Stimulated activated CD8-positive, alpha-beta memory T cell treated with anti-CD3 and anti-CD28 coated beads, Interleukin-7, amount 100 ng/mL, for 4 hours (primary cell): ENCODE measurements at regions not wholly inside any gene's neighbourhood (a gene's known extent, or its start where the extent isn't known, plus 50 kb on each side); places are given as distances from the start of the nearest gene placed in this dataset.

Source experiments
- DNase-seq, 2 donors: peaks; one replicate each; pipeline ENCODE4 v3.0.0-alpha.2; 2020; ENCODE audit warnings: low read depth in 2 of 2

DNA sequence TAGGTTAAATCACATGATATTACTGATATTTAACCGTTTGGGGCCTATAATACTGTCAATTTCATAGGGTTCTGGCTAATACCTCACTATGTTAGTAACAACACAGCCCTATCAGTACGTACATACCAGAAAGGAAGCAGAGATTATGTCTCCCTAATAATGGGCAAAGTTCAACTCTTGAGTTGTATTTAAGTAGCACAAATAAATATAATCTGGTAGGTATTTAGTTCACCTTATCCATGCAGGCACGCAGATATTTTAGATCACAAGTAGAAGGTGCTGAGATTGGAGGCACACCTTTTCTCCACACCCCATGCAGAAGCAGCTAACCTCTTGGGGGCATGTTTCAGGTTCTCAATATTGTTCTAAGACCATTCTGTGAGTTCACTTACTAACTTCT lies 118.9 kb downstream of the IRS1 start:
- no peak for DNase-seq

GRCh38 chr2:226679389-226680065 lies 120.1 kb downstream of the IRS1 start:
- DNase-seq: no peak

DNA sequence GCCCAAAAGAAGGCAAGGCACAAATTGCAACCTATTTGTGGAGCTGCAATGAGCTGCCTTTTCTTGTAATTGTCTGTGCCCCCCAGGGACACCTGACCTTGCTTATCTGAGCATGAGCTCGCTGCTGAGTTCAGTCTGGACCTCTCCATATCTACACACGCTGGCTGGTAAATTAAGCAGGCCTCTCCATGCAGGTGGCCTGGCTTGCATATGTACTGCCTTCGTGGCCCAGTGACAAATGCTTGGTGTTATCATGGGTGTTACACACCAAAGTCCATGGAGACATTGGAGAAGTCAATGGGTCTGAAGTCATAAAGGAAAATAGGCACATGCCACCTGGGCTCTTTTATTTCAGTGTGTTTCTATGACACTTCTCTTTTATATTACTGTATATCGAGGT lies 121.2 kb downstream of the IRS1 start:
- no peak for DNase-seq

- DNase-seq: no peak
These were observed 122.5 kb downstream of the IRS1 start for GRCh38 chr2:226677080-226677479.

GRCh38 chr2:226676618-226677017 lies 123.0 kb downstream of the IRS1 start:
- no peak for DNase-seq

GRCh38 chr2:226674123-226674522 lies 125.5 kb downstream of the IRS1 start:
- no peak for DNase-seq

DNA sequence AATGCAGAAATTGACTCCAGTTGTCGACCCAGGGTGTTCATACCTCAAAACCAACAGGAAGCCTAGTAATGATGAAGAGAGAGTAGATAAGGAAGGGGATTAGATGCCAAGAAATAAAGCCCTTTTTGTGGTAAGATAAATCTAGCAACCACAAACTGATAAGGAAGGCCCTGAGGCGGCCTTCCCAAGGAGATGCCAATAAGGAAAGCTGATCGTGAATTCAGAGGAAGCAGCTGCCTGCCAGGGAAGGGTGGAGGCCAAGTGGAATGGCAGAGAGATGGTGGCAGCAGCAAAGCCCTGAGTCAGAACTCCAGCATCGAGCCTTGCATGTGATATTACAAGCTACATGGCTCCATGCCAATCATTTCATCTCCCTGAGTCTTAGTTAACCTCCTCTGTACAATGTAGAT lies 126.3 kb downstream of the IRS1 start:
- no peak for DNase-seq

DNA sequence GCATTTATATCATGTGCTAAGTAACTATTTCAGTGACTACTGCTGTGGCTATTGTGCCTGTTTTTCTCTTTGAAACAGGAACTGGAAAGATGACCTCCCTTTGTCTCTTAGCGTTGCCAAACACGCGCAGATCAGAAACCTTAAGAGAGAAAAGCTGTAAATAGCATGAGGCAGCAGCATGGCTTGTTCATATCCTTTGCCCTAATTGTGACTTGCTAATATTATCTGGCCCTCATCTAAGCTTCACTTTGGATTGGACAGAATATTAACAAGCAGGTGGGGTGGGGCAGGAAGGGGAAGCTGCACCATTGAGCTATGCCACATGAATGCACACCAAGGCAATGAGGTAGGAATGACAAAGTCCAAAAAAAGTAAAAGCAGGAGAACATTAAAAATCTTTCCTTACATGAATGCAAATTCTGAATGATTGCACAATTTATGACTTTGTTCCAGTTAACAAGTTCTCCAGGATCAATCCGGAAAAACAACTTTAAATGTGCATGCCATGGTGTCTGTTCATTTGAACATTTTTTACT lies 128.4 kb downstream of the IRS1 start:
- DNase-seq: no peak

DNA sequence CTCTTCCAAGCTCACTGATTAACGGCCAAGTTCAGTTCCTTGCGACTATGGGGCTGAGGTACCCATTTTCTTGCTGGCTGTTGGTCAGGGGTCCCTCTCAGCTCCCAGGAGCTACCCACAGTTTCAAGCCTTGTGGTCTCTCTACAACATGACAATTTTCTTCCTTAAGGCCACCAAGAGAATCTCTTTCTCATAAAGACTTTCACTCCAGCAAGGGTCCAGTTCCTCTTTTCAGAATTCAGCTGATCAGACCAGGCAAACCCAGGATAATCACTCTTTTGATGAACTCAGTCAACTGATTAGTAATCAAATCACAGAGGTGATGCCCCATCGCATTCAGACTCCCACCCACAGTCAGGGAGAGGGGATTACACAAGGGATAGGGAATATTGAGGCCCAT lies 129.7 kb downstream of the IRS1 start:
- DNase-seq: no peak

DNA sequence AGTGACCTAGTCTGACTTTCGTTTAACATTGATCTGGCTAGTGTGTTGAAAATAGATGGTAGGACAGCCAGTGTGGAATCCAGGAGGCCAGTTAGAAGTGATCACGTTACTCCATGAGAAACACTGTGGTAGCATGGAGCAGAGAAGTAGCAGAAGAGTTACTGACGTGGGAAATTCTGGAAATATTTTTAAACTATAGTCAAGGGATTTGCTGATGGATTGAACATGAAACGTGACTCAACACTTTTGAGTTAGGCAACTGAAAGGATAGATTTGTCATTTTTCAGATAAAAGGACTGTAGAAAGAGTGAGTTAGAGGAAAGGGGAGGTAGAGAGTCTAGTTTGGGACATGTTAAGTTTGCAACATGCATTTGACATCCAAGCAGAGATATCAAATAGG lies 130.4 kb downstream of the IRS1 start:
- DNase-seq: no peak

DNA sequence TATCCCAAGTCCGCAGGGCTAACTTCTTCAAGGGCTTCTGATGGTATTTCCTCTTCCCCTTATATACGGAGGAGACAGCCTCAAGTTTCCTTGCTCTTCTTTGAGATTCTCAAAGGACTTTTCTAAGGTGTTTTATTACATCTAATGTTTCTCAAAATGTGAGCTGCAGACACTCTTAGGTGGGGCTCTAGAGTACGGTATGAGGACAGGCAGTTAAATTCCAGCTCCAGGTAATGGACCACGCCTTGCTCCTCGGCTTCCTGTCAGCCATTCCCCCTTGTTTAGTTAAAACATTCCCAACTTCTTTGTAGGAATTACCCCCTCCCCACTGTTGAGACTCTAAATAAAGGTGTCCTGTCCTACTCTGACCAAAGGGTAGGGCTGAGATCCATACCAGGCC lies 131.9 kb downstream of the IRS1 start:
- no peak for DNase-seq

GRCh38 chr2:226665306-226665831 lies 134.3 kb downstream of the IRS1 start:
- DNase-seq: no peak

DNA sequence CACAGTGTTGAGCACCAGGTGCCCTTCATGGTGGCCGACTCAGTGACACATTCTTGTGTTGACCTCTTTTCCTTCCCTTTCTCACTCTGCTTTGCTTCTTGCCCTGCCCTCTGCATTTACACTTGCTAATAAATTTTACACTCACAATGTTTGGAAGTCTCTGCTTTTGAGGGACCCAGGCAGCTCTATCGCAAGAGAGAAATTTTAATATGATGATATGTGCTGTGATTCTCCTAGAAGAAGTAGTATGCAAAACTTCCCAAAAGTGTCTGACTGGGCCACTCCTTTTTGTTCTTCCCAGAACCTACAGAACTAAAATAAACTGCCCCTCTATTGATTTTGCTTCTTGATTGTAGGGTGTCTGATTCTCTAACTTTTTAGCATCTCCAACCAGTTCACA lies 135.0 kb downstream of the IRS1 start:
- DNase-seq: no peak

GRCh38 chr2:226664140-226664539 lies 135.5 kb downstream of the IRS1 start:
- DNase-seq: no peak

GRCh38 chr2:226661789-226662545 lies 137.7 kb downstream of the IRS1 start:
- DNase-seq: no peak

DNA sequence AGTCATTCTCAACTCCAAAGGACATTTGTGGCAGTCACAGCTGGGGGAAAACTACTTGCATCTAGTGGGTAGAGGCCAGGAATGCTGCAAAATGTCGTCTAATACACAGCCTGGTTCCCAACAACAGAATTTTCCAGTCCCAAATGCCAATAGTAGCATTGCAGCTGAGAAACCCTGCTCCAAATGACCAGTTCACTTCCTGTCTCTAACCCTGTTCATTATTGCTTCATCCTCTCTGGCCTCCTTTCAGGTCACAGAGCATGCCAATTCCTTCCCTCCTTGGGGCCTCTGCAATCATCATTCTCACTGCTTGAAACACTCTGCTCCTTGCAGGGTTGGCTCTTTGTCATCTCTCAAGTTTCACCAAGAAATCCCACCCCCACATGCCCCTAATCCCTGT lies 139.1 kb downstream of the IRS1 start:
- DNase-seq: no peak

GRCh38 chr2:226660124-226660523 lies 139.5 kb downstream of the IRS1 start:
- no peak for DNase-seq

DNA sequence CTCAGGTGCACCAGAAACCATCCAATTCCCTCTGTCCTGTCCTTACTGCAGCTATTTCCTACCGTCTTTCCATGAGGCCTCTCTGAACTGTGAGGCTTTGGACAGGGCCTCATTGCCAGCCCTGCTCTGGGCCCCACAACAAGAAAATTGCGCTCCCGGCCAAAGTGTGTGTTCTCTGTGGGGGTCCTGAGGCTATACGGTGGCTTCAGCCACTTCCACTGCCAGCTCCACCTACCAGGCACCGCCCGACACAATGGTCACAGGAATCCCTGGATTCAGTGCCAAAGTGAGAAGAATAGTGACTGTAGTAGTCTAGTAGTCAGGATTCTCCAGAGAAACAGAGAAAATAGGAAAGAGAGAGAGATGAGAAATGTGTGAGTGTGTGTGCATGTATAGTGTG lies 140.2 kb downstream of the IRS1 start:
- DNase-seq: no peak

DNA sequence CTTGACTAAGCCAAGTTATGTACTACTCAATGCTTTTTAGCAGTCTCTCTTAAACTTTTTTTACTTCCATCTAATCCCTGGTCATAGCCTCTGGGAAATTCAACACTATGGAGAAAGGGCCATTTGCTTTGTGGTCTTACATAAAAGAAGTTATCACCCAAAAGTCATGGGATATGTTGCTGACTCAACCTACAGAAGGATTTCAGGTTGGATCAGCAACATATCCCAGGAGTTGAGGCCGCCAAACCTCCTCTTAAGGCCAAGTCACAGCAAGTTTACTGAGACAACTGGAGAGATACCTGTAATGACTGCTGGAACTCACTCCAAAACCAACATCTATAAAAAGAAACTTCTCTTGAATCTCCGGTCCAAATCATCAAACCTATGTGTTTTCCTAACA lies 141.1 kb downstream of the IRS1 start:
- no peak for DNase-seq

DNA sequence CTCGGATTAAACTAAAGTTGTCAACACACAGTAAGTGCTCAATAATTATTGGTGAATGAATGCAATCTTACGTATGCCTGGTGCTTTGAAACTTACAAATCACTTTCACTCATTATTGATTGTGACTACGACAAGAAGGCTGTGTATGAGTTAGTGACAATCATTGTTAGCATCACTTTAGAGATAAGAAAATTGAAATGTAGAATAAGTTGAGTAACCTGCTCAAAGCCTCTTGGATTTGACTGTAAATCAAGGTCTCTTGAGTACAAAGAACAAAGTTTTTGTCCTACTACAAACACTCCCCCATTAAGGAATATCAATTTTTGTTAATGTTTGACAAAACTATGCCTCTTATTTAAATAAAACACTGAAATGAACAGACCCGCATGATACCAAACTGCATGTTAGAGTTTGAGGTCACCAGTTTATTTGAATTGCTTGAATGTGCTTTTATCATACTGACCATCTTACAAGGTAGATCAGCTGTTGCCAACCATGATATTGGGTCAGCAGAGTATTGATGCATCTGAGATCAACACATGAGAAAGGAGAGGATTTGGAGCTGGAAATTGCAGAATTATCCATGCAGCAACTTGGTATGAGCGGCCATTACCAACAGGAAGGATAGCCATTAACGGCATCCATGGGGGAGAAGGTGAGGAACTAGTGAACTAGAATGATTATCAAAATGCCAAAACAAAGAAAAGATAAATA lies 142.1 kb downstream of the IRS1 start:
- DNase-seq: no peak

- no peak for DNase-seq
These were observed 143.3 kb downstream of the IRS1 start for GRCh38 chr2:226656367-226656766.

DNA sequence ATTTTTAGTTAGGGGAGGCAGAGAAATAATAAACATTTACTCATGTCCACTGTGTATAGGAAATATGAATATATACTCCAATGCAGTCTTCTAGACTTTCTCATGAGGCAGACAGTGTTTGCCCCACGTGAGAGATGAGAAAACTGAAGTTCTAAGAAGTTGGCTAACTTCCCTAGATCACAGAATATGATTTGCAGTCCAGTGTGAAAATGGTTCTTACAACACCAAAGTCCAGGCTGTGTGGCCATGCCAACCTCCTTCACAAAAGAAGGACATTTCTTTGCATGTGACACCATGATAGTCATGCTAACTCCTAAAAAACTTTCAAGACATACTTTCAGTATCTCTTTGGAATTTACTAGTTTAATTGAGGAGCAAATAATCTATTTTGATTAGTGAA lies 143.7 kb downstream of the IRS1 start:
- no peak for DNase-seq
